SK-N-SH (cell line): ENCODE measurements at regions not wholly inside any gene's neighbourhood (a gene's known extent, or its start where the extent isn't known, plus 50 kb on each side); places are given as distances from the start of the nearest gene placed in this dataset.
"Not testable (repeated sequence)": the region's sequence is repeated elsewhere in the genome, so short reads cannot be mapped to it uniquely, and the experiment has no call there.

Experiments
- CTCF ChIA-PET: fragments of 300-600, 350-600 bp; formaldehyde crosslinking; extraction: SDS; loops from one replicate; lab custom pipeline; 2021; lab: Yijun Ruan, JAX
- POLR2A ChIA-PET: fragments of 350-600 bp; sonication (Branson Sonifier 250); formaldehyde crosslinking; extraction: SDS; loops from one replicate; lab custom pipeline; 2020; ENCODE audit warnings: antibody characterized with exemption, inconsistent platforms; lab: Yijun Ruan, JAX
- DNase-seq: peaks from one replicate; pipeline ENCODE4 v3.0.0; 2012
- H2AFZ ChIP-seq: fragments of 200-600 bp; sonication (generic); 2 replicates; pipeline ENCODE4 v1.8.1; 2016; ENCODE audit warnings: antibody characterized with exemption, mild to moderate bottlenecking, low read depth
- H3F3A ChIP-seq: fragments of 200-600 bp; sonication (generic); replicated peaks from 2 replicates; pipeline ENCODE3; 2016; ENCODE audit warnings: antibody characterized with exemption, mild to moderate bottlenecking; ENCODE audit not compliant: insufficient read depth
- H3K27ac ChIP-seq, 2 experiments: fragments of 200-500 bp in 1 of 2; fragments of 200-600 bp in 1 of 2; sonication (Bioruptor generic) in 1 of 2; sonication (generic), shearing (Covaris generic) in 1 of 2; 2 replicates each; pipeline versions ENCODE4 v1.5.1 to v1.6.1; 2014 to 2016; ENCODE audit warnings: low read depth in 2 of 2, inconsistent platforms in 1 of 2, low read length in 1 of 2, mild to moderate bottlenecking in 1 of 2, mixed read lengths in 1 of 2
- H3K27me3 ChIP-seq: fragments of 200-600 bp; sonication (generic), shearing (Covaris generic); 2 replicates; pipeline ENCODE4 v1.6.1; 2016; ENCODE audit warnings: mixed run types; ENCODE audit not compliant: insufficient read depth
- H3K36me3 ChIP-seq, 2 experiments: fragments of 200-500 bp in 1 of 2; fragments of 200-600 bp in 1 of 2; sonication (Bioruptor generic) in 1 of 2; sonication (generic) in 1 of 2; replicated peaks in 1 of 2; 2 replicates each; pipeline versions ENCODE3 to v1.5.1; 2014 to 2016; ENCODE audit warnings: low read length in 1 of 2, mild to moderate bottlenecking in 1 of 2; ENCODE audit not compliant: insufficient read depth in 2 of 2, control insufficient read depth in 1 of 2
- H3K4me1 ChIP-seq, 2 experiments: fragments of 200-500 bp in 1 of 2; fragments of 200-600 bp in 1 of 2; sonication (Bioruptor generic) in 1 of 2; sonication (generic), shearing (Covaris generic) in 1 of 2; 2 replicates each; pipeline versions ENCODE4 v1.5.1 to v1.6.1; 2014 to 2016; ENCODE audit warnings: low read depth in 1 of 2, low read length in 1 of 2, mixed run types in 1 of 2; ENCODE audit not compliant: insufficient read depth in 2 of 2, control insufficient read depth in 1 of 2
- H3K4me2 ChIP-seq: fragments of 200-600 bp; sonication (generic), shearing (Covaris generic); 2 replicates; pipeline ENCODE4 v1.6.1; 2017; ENCODE audit warnings: mixed run types
- H3K4me3 ChIP-seq, 2 experiments: fragments of 200-500 bp in 1 of 2; fragments of 200-600 bp in 1 of 2; sonication (Bioruptor generic) in 1 of 2; sonication (generic), shearing (Covaris generic) in 1 of 2; 2 replicates each; pipeline versions ENCODE4 v1.5.1 to v1.8.1; 2014 to 2016; ENCODE audit warnings: low read depth in 2 of 2, inconsistent platforms in 1 of 2, low read length in 1 of 2, mild to moderate bottlenecking in 1 of 2, mixed read lengths in 1 of 2, moderate library complexity in 1 of 2
- H3K79me2 ChIP-seq: fragments of 200-600 bp; sonication (generic); 2 replicates; pipeline ENCODE4 v1.8.1; 2017; ENCODE audit warnings: mild to moderate bottlenecking; ENCODE audit not compliant: insufficient read depth
- H3K9ac ChIP-seq: fragments of 200-600 bp; sonication (generic); 2 replicates; pipeline ENCODE4 v1.6.1; 2017; ENCODE audit warnings: mixed run types
- H3K9me2 ChIP-seq: fragments of 200-600 bp; sonication (generic); 2 replicates; pipeline ENCODE4 v1.6.1; 2017; ENCODE audit warnings: mixed run types
- H3K9me3 ChIP-seq: fragments of 200-600 bp; sonication (generic); 2 replicates; pipeline ENCODE4 v1.6.1; 2017; ENCODE audit warnings: mixed run types, mild to moderate bottlenecking, moderate library complexity
- H4K20me1 ChIP-seq: fragments of 200-600 bp; sonication (generic); 2 replicates; pipeline ENCODE4 v1.6.1; 2017; ENCODE audit warnings: mild to moderate bottlenecking, mixed run types; ENCODE audit not compliant: insufficient read depth
- EP300 ChIP-seq, 2 experiments: IDR thresholded peaks; 2 replicates each; pipeline versions ENCODE4 v1.4.0 to v1.6.1; 2012; ENCODE audit warnings: borderline replicate concordance in 1 of 2, low read depth in 1 of 2, low read length in 1 of 2
- FOXM1 ChIP-seq: IDR thresholded peaks from 2 replicates; pipeline ENCODE4 v1.4.0; 2012; ENCODE audit warnings: low read depth, mild to moderate bottlenecking
- GATA2 ChIP-seq: sonication (generic); formaldehyde crosslinking; IDR thresholded peaks from 2 replicates; pipeline ENCODE4 v1.5.0; 2020; ENCODE audit warnings: mild to moderate bottlenecking, missing genetic modification reagents
- MEF2A ChIP-seq: IDR thresholded peaks from 2 replicates; pipeline ENCODE4 v1.4.0; 2012; ENCODE audit warnings: low read depth, borderline replicate concordance
- NFIC ChIP-seq: IDR thresholded peaks from 2 replicates; pipeline ENCODE4 v1.4.0; 2012; ENCODE audit warnings: borderline replicate concordance
- NRF1 ChIP-seq: IDR thresholded peaks from 2 replicates; pipeline ENCODE4 v1.6.1; 2012; ENCODE audit warnings: low read depth, mild to moderate bottlenecking, low read length
- PBX3 ChIP-seq: IDR thresholded peaks from 2 replicates; pipeline ENCODE4; 2012
- RAD21 ChIP-seq: IDR thresholded peaks from 2 replicates; pipeline ENCODE4 v1.6.1; 2012; ENCODE audit warnings: mild to moderate bottlenecking, low read length
- RFX5 ChIP-seq: IDR thresholded peaks from 2 replicates; pipeline ENCODE4 v1.6.1; 2012; ENCODE audit warnings: mild to moderate bottlenecking, improper control_type of control experiment, low read length
- RXRA ChIP-seq: IDR thresholded peaks from 2 replicates; pipeline ENCODE4 v1.4.0; 2012; ENCODE audit warnings: low read depth, mild to moderate bottlenecking, borderline replicate concordance
- SIN3A ChIP-seq: IDR thresholded peaks from 2 replicates; pipeline ENCODE4 v1.6.1; 2012; ENCODE audit warnings: low read depth, mild to moderate bottlenecking, low read length, moderate library complexity, borderline replicate concordance
- TCF12 ChIP-seq: IDR thresholded peaks from 2 replicates; pipeline ENCODE4 v1.4.0; 2012
- USF2 ChIP-seq: fragments of 150-350 bp; IDR thresholded peaks from 2 replicates; pipeline ENCODE4 v1.6.1; 2017; ENCODE audit warnings: antibody characterized with exemption, low read length, low read depth, borderline replicate concordance
- YY1 ChIP-seq: IDR thresholded peaks from 2 replicates; pipeline ENCODE4 v1.4.0; 2012; ENCODE audit warnings: low read depth, mild to moderate bottlenecking
- ZBTB33 ChIP-seq: IDR thresholded peaks from 2 replicates; pipeline ENCODE4 v1.4.0; 2012; ENCODE audit warnings: low read depth, borderline replicate concordance
- WGBS: methylation state at CpG from one replicate; pipeline ENCODE4 v1.1.6; 2017; ENCODE audit warnings: low lambda C conversion rate; 5-methylcytosine and 5-hydroxymethylcytosine counted together

GRCh38 chr2:145897151-145897550, 1377.2 kb upstream of the ZEB2 start:
- no peak for DNase-seq
- Histone ChIP-seq H3K36me3 (no peaks in the 10 kb centered on the region), H3K4me1 (no peaks in the 10 kb centered on the region), H2AFZ (no peak overlapping the region), H4K20me1 (no peaks in the 10 kb centered on the region), H3K9me3 (no peaks in the 10 kb centered on the region; the same call in 1 of the 2 replicates), H3K79me2 (no peaks in the 10 kb centered on the region), H3K9me2 (no peaks in the 10 kb centered on the region), H3K4me2 (no peak overlapping the region), H3K9ac (no peak overlapping the region), H3K27me3 (no peaks in the 10 kb centered on the region), H3F3A (no peaks in the 10 kb centered on the region), H3K4me3 (no peak overlapping the region), H3K27ac (no peak overlapping the region)
- POLR2A ChIA-PET, result no interaction called here
- WGBS, result 66% methylated on average over 6 of the region's 6 CpGs
- TF ChIP-seq MEF2A (no peak), RXRA (no peak), PBX3 (no peak), RFX5 (no peak), FOXM1 (no peak)
- CTCF ChIA-PET, result no interaction called here

GRCh38 chr2:145887915-145888314, 1368.0 kb upstream of the ZEB2 start:
- Histone ChIP-seq H2AFZ (no peak overlapping the region), H3F3A (no peaks in the 10 kb centered on the region), H4K20me1 (no peaks in the 10 kb centered on the region), H3K9me2 (no peaks in the 10 kb centered on the region), H3K4me2 (no peak overlapping the region), H3K9me3 (no peaks in the 10 kb centered on the region), H3K79me2 (no peaks in the 10 kb centered on the region), H3K4me1 (no peaks in the 10 kb centered on the region), H3K27me3 (no peaks in the 10 kb centered on the region), H3K9ac (no peak overlapping the region), H3K27ac (no peak overlapping the region), H3K4me3 (no peak overlapping the region), H3K36me3 (no peaks in the 10 kb centered on the region)
- CTCF ChIA-PET, result no interaction called here
- DNase-seq, result no peak
- WGBS, result 84% methylated on average over 1 of the region's 1 CpG
- POLR2A ChIA-PET, result no interaction called here
- TF ChIP-seq YY1 (no peak), SIN3A (no peak), GATA2 (CRISPR knock-in tag) (no peak), NRF1 (no peak), USF2 (no peak), EP300 (IDR thresholded peaks at IDR 0.05; ENCODE audit: borderline replicate concordance in 1 of 2, low read depth in 1 of 2, low read length in 1 of 2) (no peak), TCF12 (no peak), ZBTB33 (no peak), RAD21 (no peak), NFIC (no peak)

GRCh38 chr2:145880997-145881396, 1361.1 kb upstream of the ZEB2 start:
- CTCF ChIA-PET, H3F3A ChIP-seq, H3K27me3 ChIP-seq, H4K20me1 ChIP-seq, H3K9ac ChIP-seq, H3K4me2 ChIP-seq, H2AFZ ChIP-seq, H3K4me1 ChIP-seq, H3K36me3 ChIP-seq, DNase-seq, POLR2A ChIA-PET, H3K9me3 ChIP-seq, H3K4me3 ChIP-seq, H3K27ac ChIP-seq, H3K9me2 ChIP-seq, H3K79me2 ChIP-seq: not testable (repeated sequence)
- WGBS, result 83% methylated on average over 7 of the region's 23 CpGs
